Heart left ventricle (tissue), 13 donors: ENCODE measurements at regions not wholly inside any gene's neighbourhood (a gene's known extent, or its start where the extent isn't known, plus 50 kb on each side); places are given as distances from the start of the nearest gene placed in this dataset.

Experiments used
- CTCF ChIP-seq, 12 donors: fragments of 200-600 bp; sonication (generic) in 4 of 12; IDR thresholded peaks; one replicate each; pipeline versions ENCODE4 v1.5.0 to v1.8.0; 2018 to 2022; ENCODE audit warnings: antibody characterized with exemption in 12 of 12, mild to moderate bottlenecking in 5 of 12
- POLR2A ChIP-seq, 2 donors: fragments of 450-650 bp; IDR thresholded peaks; one replicate each; pipeline ENCODE4 v1.6.1; 2017; ENCODE audit warnings: antibody characterized with exemption in 2 of 2, mild to moderate bottlenecking in 2 of 2, moderate library complexity in 2 of 2
- donor health status: ischemic (EF 13 %, LVEDD 7.1; RV severe dilation, severe dysfunction).
- donor health status: DM: no; HTN: yes; CAD: no.
- donor health status: DM: no; HTN: no; CAD: no.
- donor health status: ischemic (EF 25% LVEDD 6.9; RV normal size, moderate dysfunction).
- donor health status: ischemic (EF 25% LVEDD 5.7; RV mildly dilated, moderate dysfunction).
- donor health status: ischemic (EF 35%, LVEDD 5.7; RV mildly dilated, moderate dysfunction).
- donor health status: nonischemic (EF 11% LVEDD 7.7; RV severe dilation, severe dysfunction).
- donor health status: DM: yes; HTN: yes; CAD: no.
- donor health status: PGD.
- donor health status: ischemic (EF 29% LVEDD 5.4; RV normal size, mild dysfunction).
- donor health status: nonischemic (EF 23%, LVEDD 6.1; RV moderate dilation, normal function).

GRCh38 chr13:106063591-106064313 lies 471.7 kb downstream of the EFNB2 start:
- no peak for TF ChIP-seq CTCF (IDR thresholded peaks at IDR 0.05)
- TF ChIP-seq POLR2A (IDR thresholded peaks at IDR 0.05): no peak
